GM13977 (cell line): ENCODE measurements at regions not wholly inside any gene's neighbourhood (a gene's known extent, or its start where the extent isn't known, plus 50 kb on each side); places are given as distances from the start of the nearest gene placed in this dataset.

Experiments used
- DNase-seq: peaks from one replicate; pipeline ENCODE4 v3.0.0; 2012; ENCODE audit warnings: low spot score
- CTCF ChIP-seq: IDR thresholded peaks from 2 replicates; pipeline ENCODE4 v1.5.1; 2012; ENCODE audit warnings: mild to moderate bottlenecking, control low read depth; ENCODE audit not compliant: insufficient read depth; ENCODE audit errors: extremely low read depth, missing control alignments
- in situ Hi-C: fragments of 300-500 bp; cut with MboI; formaldehyde crosslinking; loops from one replicate; pipeline ENCODE4 v1.12.0; 2022; ENCODE audit warnings: low sequenced_read_pairs, low pct_unique_long_range_greater_than_20kb, mixed read lengths, inconsistent platforms; ENCODE audit not compliant: unreplicated experiment

- no peak for TF ChIP-seq CTCF
- DNase-seq = no peak
- in situ Hi-C loops = no loop called here
Observed at GRCh38 chr4:74659576-74660411, 134.5 kb downstream of the BTC start.

DNA sequence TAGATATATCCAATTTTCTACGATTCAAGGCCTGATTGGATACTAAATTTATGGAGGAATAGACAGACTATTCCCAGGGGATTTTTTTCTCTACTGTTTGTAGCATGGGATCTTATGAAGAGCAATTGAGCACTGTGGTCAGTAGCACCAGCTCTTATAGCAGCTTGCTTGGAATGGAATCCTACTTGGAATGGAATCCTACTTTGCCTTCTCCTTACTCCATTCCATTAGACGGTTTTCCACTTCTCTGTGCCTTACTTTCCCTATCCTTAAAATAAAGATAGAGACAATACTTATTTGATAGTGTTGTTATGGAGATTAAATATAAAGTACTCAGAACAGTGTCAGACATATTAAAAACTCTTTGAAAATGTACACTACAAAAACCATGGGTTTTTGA lies 133.5 kb downstream of the BTC start:
- in situ Hi-C loops = no loop called here
- no peak for DNase-seq
- TF ChIP-seq CTCF = no peak

- TF ChIP-seq CTCF = no peak
- in situ Hi-C loops = no loop called here
- DNase-seq = no peak
Observed at GRCh38 chr4:74661427-74662201, 132.7 kb downstream of the BTC start.

GRCh38 chr4:74663631-74664030 lies 130.7 kb downstream of the BTC start:
- no peak for TF ChIP-seq CTCF
- DNase-seq = no peak
- in situ Hi-C loops = no loop called here

DNA sequence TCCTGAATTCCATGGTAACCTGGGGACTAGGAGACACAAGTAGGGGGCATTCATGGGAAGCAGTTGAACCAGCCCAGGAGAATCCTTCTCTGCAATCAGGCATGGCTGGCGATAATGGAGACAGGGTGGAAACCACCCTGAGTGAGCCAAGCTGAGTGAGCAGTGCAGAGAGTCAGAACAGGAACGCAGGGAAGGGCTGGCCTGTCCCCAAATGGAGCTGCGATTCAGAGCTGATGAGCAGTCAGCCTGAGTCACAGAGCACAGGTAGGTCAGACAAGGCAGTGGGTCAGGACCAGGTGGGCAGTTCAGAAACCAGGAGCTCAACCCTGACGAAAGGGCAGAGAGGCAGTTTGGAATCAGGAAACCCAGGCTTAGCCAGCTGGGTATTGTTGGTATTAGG lies 129.0 kb downstream of the BTC start:
- in situ Hi-C loops = no loop called here
- no peak for DNase-seq
- no peak for TF ChIP-seq CTCF

DNA sequence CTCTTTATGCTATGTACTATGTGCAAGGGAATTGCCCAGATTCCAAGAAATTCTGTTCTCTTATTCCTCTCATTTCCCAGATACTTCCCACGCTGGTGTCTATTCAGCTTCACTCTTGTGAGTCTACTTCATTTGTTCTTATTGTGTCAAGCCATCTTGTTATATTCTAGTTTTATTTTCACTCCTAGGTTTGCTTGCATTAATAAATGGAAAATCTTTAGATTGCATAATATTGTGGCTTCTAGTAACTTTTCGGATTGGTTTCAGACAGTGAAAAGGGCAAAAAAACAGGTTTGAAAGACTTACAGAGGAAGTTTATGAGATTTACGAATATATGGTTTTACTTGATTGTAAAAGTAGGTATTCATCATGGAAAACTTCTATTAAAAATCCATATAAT lies 128.4 kb downstream of the BTC start:
- no peak for TF ChIP-seq CTCF
- DNase-seq = no peak
- in situ Hi-C loops = no loop called here
